ENCODE measurements at regions not wholly inside any gene's neighbourhood (a gene's known extent, or its start where the extent isn't known, plus 50 kb on each side); places are given as distances from the start of the nearest gene placed in this dataset.

GRCh38 chr17:13128676-13129075 lies 110.8 kb upstream of the ELAC2 start:
- H3K4me3 Mint-ChIP-seq, result no peak overlapping the region
- H3K9me3 ChIP-seq (ENCODE audit: control insufficient read depth, low read depth, low read length), result no peaks in the 10 kb centered on the region
- no peaks in the 10 kb centered on the region for H3K4me1 ChIP-seq (ENCODE audit: insufficient read depth, low read length)
- no peaks in the 10 kb centered on the region for H3K9me3 Mint-ChIP-seq
- H3K27ac ChIP-seq (ENCODE audit: insufficient read length, low read depth, low read length), result no peak overlapping the region
- H3K18ac ChIP-seq (ENCODE audit: insufficient read length, low read depth, low read length), result no peak overlapping the region
- no CpG with 5 or more reads among the region's 1 CpG for WGBS (ENCODE audit: extremely low coverage, insufficient read length, low lambda C conversion rate)
- no peak overlapping the region for H2AFZ ChIP-seq (ENCODE audit: low read length)
- H2AK5ac ChIP-seq (ENCODE audit: insufficient read length, low read length), result no peak overlapping the region
- H4K8ac ChIP-seq (replicated peaks; ENCODE audit: insufficient read length, low read depth, low read length), result no peak overlapping the region
- no peak overlapping the region for H3K56ac ChIP-seq (ENCODE audit: insufficient read length, low read depth, low read length)
- H3K27me3 Mint-ChIP-seq (ENCODE audit: low read depth), result no peaks in the 10 kb centered on the region; the same call in 1 of the 2 replicates
- no peak overlapping the region for H3K27ac Mint-ChIP-seq
- no peak overlapping the region for H3K23ac ChIP-seq (ENCODE audit: insufficient read length, low read depth, low read length)
- H4K5ac ChIP-seq (ENCODE audit: insufficient read length, low read depth, low read length), result no peak overlapping the region
- H3K36me3 Mint-ChIP-seq (ENCODE audit: insufficient read depth in 1 of 3, low read depth in 3 of 3), result no peaks in the 10 kb centered on the region
- no peak for DNase-seq
- H3K9ac ChIP-seq (ENCODE audit: extremely low read depth, insufficient read length, low read length), result no peak overlapping the region
- H3K79me1 ChIP-seq (ENCODE audit: insufficient read depth, low read depth, low read length, poor library complexity, severe bottlenecking), result no peaks in the 10 kb centered on the region
- H2BK20ac ChIP-seq (ENCODE audit: low read depth, low read length, poor library complexity, severe bottlenecking), result no peak overlapping the region
- H2BK5ac ChIP-seq (ENCODE audit: insufficient read length, low read length), result no peak overlapping the region
- no peak overlapping the region for H3K4ac ChIP-seq (ENCODE audit: low read depth, low read length)
- TF ChIP-seq CTCF (conservative IDR thresholded peaks at IDR 0.05), result no peak
- H2BK15ac ChIP-seq (ENCODE audit: low read depth, low read length), result no peak overlapping the region
- H3K79me2 ChIP-seq (ENCODE audit: insufficient read depth, low read length), result no peaks in the 10 kb centered on the region
- no peaks in the 10 kb centered on the region for H3K23me2 ChIP-seq (ENCODE audit: insufficient read length, low read depth, low read length, poor library complexity, severe bottlenecking)
- no peaks in the 10 kb centered on the region for H3K27me3 ChIP-seq (ENCODE audit: insufficient read depth, low read length)
- no peak overlapping the region for H2BK120ac ChIP-seq (ENCODE audit: low read depth, low read length, poor library complexity, severe bottlenecking)
- no peak overlapping the region for H3T11ph ChIP-seq (ENCODE audit: low read length)
- H4K91ac ChIP-seq (ENCODE audit: insufficient read length, low read depth, low read length), result no peak overlapping the region
- no peak overlapping the region for H2BK12ac ChIP-seq (ENCODE audit: insufficient read length, low read depth, low read length)
- H3K4me2 ChIP-seq (ENCODE audit: insufficient read depth, insufficient read length, low read length), result no peak overlapping the region
- H3K4me1 Mint-ChIP-seq, result peaks cover 3 to 7% of the 10 kb centered on the region in 2 experiments; a peak in 3 of 4 replicates
- no peaks in the 10 kb centered on the region for H4K20me1 ChIP-seq (ENCODE audit: control insufficient read depth, insufficient read depth, insufficient read length)
- no peak overlapping the region for H3K14ac ChIP-seq (ENCODE audit: insufficient read depth, low read length)

Measured in H9 (cell line).